OCI-LY3 (cell line): ENCODE measurements at regions not wholly inside any gene's neighbourhood (a gene's known extent, or its start where the extent isn't known, plus 50 kb on each side); places are given as distances from the start of the nearest gene placed in this dataset.

ENCODE experiments used
- EZH2phosphoT487 ChIP-seq: fragments of 200-600 bp; shearing (Covaris generic); IDR thresholded peaks from 2 replicates; pipeline ENCODE4 v1.6.1; 2018; ENCODE audit warnings: antibody characterized with exemption, mixed run types, low read depth
- TF ChIP-seq, protein P1 (sequence below): fragments of 200-600, 300-600 bp; sonication (generic); IDR thresholded peaks from 2 replicates; pipeline ENCODE4 v1.5.1; 2014; ENCODE audit warnings: antibody characterized with exemption, low read length, low read depth

DNA sequence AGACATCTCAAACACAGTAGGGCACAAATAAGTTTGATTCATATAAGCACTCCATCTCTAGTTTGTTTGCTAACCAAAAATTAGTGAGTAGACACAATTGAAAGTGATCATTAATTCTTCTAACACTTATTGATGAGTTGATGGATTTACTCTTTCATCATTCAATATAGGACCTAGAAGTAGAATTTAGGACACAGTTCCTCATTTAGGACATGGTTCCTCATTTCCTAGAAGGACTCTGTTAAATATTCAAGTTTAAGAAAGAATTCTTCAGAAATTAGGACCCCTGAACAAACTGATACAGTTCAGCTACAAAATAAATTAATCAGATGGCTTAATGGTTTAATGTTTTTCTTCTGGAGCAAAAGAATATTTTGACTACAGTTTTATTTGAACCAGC, 143.5 kb upstream of the PRR16 start:
- TF ChIP-seq, protein P1, sequence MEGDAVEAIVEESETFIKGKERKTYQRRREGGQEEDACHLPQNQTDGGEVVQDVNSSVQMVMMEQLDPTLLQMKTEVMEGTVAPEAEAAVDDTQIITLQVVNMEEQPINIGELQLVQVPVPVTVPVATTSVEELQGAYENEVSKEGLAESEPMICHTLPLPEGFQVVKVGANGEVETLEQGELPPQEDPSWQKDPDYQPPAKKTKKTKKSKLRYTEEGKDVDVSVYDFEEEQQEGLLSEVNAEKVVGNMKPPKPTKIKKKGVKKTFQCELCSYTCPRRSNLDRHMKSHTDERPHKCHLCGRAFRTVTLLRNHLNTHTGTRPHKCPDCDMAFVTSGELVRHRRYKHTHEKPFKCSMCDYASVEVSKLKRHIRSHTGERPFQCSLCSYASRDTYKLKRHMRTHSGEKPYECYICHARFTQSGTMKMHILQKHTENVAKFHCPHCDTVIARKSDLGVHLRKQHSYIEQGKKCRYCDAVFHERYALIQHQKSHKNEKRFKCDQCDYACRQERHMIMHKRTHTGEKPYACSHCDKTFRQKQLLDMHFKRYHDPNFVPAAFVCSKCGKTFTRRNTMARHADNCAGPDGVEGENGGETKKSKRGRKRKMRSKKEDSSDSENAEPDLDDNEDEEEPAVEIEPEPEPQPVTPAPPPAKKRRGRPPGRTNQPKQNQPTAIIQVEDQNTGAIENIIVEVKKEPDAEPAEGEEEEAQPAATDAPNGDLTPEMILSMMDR: no peak
- no peak for TF ChIP-seq EZH2phosphoT487
